Hypothalamus (tissue), 51 donors: ENCODE measurements at regions not wholly inside any gene's neighbourhood (a gene's known extent, or its start where the extent isn't known, plus 50 kb on each side); places are given as distances from the start of the nearest gene placed in this dataset.
"Not testable (repeated sequence)": the region's sequence is repeated elsewhere in the genome, so short reads cannot be mapped to it uniquely, and the experiment has no call there.

Experiments
- DNase-seq, 51 donors: peaks; one replicate each; lab custom pipeline; 2025; lab: John Stamatoyannopoulos, UW

- DNase-seq, result peak in 6 of 51 donors; percentile 2 to 40 (median 18)
Measured at GRCh38 chr14:82855912-82856391, 1322.3 kb upstream of the SEL1L start.

GRCh38 chr14:82861313-82861712 is 1327.7 kb upstream of the SEL1L start:
- no peak for DNase-seq

GRCh38 chr14:82872494-82872893 is 1338.8 kb upstream of the SEL1L start:
- DNase-seq, result peak in 2 of 51 donors; percentile 3 to 12

GRCh38 chr14:82878951-82879350 is 1345.3 kb upstream of the SEL1L start:
- DNase-seq, result peak in 4 of 51 donors; percentile 0 to 13 (median 6)

GRCh38 chr14:82879949-82880535 is 1346.4 kb upstream of the SEL1L start:
- no peak for DNase-seq

- DNase-seq, result no peak
Measured at GRCh38 chr14:82886670-82887069, 1353.0 kb upstream of the SEL1L start.

GRCh38 chr14:82889701-82890100 is 1356.0 kb upstream of the SEL1L start:
- no peak for DNase-seq

- DNase-seq, result no peak
Measured at GRCh38 chr14:82896476-82896875, 1362.8 kb upstream of the SEL1L start.

- DNase-seq, result no peak
Measured at GRCh38 chr14:82897469-82898308, 1364.0 kb upstream of the SEL1L start.

- no peak for DNase-seq
Measured at GRCh38 chr14:82905762-82906161, 1372.1 kb upstream of the SEL1L start.

- DNase-seq, result no peak
Measured at GRCh38 chr14:82911930-82912329, 1378.3 kb upstream of the SEL1L start.

GRCh38 chr14:82913396-82913795 is 1379.7 kb upstream of the SEL1L start:
- DNase-seq, result no peak

- DNase-seq, result no peak
Measured at GRCh38 chr14:82915381-82915780, 1381.7 kb upstream of the SEL1L start.

GRCh38 chr14:82935691-82936090 is 1402.0 kb upstream of the SEL1L start:
- DNase-seq, result no peak

- no peak for DNase-seq
Measured at GRCh38 chr14:82951171-82951570, 1417.5 kb upstream of the SEL1L start.

GRCh38 chr14:82963756-82964155 is 1430.1 kb upstream of the SEL1L start:
- DNase-seq, result no peak

GRCh38 chr14:82987502-82988124 is 1454.0 kb upstream of the SEL1L start:
- no peak for DNase-seq

- DNase-seq, result not testable (repeated sequence)
Measured at GRCh38 chr14:82994547-82994946, 1460.9 kb upstream of the SEL1L start.

GRCh38 chr14:82999802-83000201 is 1466.1 kb upstream of the SEL1L start:
- DNase-seq, result no peak

GRCh38 chr14:83004456-83005006 is 1470.9 kb upstream of the SEL1L start:
- no peak for DNase-seq

- no peak for DNase-seq
Measured at GRCh38 chr14:83006121-83006670, 1472.5 kb upstream of the SEL1L start.
